ENCODE measurements at regions not wholly inside any gene's neighbourhood (a gene's known extent, or its start where the extent isn't known, plus 50 kb on each side); places are given as distances from the start of the nearest gene placed in this dataset.

DNA sequence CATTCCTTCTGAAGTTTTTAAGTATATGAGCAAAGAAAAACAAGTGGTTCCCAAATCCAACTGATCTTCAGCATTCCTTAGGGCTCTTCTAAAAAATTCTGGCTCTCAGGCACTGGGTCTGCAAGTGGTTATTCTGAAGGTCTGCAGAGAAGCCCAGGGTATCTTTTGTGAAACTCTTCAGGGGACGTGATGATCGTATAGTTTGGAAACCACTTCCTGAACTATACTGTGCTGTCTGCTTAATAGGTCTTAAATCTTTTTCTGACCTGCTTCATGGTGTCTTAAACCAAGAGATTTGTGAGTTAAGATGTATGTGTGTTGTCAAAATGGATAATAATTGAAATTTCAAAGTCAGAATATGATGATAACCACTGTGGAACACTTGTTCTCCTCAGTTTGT is 115.5 kb downstream of the LHX9 start:
- WGBS (ENCODE audit: insufficient coverage, low lambda C conversion rate): no CpG with 5 or more reads among the region's 2 CpGs
- Histone ChIP-seq H3K9me3 (ENCODE audit: control insufficient read depth, low read depth, low read length) (no peaks in the 10 kb centered on the region), H3K4me3 (ENCODE audit: low read length) (no peak overlapping the region), H3K36me3 (ENCODE audit: control insufficient read depth, insufficient read depth, low read length) (no peaks in the 10 kb centered on the region), H3K27me3 (ENCODE audit: control insufficient read depth, insufficient read depth, low read length) (no peaks in the 10 kb centered on the region), H3K27ac (ENCODE audit: low read length) (no peak overlapping the region), H3K4me1 (ENCODE audit: control insufficient read depth, insufficient read depth, low read length) (no peaks in the 10 kb centered on the region)
- no peak for DNase-seq

GRCh38 chr1:198040880-198041279 is 115.9 kb upstream of the NEK7 start:
- no peaks in the 10 kb centered on the region for H3K9me3 ChIP-seq (ENCODE audit: control insufficient read depth, low read depth, low read length)
- H3K27me3 ChIP-seq (ENCODE audit: control insufficient read depth, insufficient read depth, low read length): no peaks in the 10 kb centered on the region
- no peak overlapping the region for H3K4me3 ChIP-seq (ENCODE audit: low read length)
- H3K4me1 ChIP-seq (ENCODE audit: control insufficient read depth, insufficient read depth, low read length): no peaks in the 10 kb centered on the region
- H3K36me3 ChIP-seq (ENCODE audit: control insufficient read depth, insufficient read depth, low read length): no peaks in the 10 kb centered on the region
- no peak overlapping the region for H3K27ac ChIP-seq (ENCODE audit: low read length)
- WGBS (ENCODE audit: insufficient coverage, low lambda C conversion rate): no CpG with 5 or more reads among the region's 2 CpGs
- DNase-seq: no peak

DNA sequence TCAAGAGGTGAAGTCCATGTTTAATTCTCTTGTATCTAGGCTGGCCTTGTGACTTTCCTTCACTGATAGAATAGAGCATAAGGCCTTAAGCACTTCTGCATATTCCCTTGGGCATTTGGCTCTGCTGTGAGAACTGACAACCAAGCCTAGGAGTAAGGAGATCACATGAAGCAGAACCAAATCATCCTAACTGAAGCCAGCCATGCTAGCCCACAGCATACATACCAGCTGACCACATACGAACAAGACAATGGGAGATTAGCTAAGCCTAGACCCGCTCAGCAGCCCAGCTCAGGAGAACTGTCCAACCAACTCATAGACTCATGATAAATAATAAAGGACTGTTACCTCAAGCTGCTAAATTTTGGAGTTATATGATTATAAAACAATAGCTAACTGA is 114.6 kb upstream of the NEK7 start:
- Histone ChIP-seq H3K4me1 (ENCODE audit: control insufficient read depth, insufficient read depth, low read length) (no peaks in the 10 kb centered on the region), H3K27ac (ENCODE audit: low read length) (no peak overlapping the region), H3K4me3 (ENCODE audit: low read length) (no peak overlapping the region), H3K9me3 (ENCODE audit: control insufficient read depth, low read depth, low read length) (no peaks in the 10 kb centered on the region), H3K36me3 (ENCODE audit: control insufficient read depth, insufficient read depth, low read length) (no peaks in the 10 kb centered on the region), H3K27me3 (ENCODE audit: control insufficient read depth, insufficient read depth, low read length) (no peaks in the 10 kb centered on the region)
- WGBS (ENCODE audit: insufficient coverage, low lambda C conversion rate): no CpG with 5 or more reads among the region's 2 CpGs
- no peak for DNase-seq

GRCh38 chr1:198047913-198048312 is 108.9 kb upstream of the NEK7 start:
- Histone ChIP-seq H3K9me3 (ENCODE audit: control insufficient read depth, low read depth, low read length) (no peaks in the 10 kb centered on the region), H3K36me3 (ENCODE audit: control insufficient read depth, insufficient read depth, low read length) (no peaks in the 10 kb centered on the region), H3K4me1 (ENCODE audit: control insufficient read depth, insufficient read depth, low read length) (no peaks in the 10 kb centered on the region), H3K4me3 (ENCODE audit: low read length) (no peak overlapping the region), H3K27ac (ENCODE audit: low read length) (no peak overlapping the region), H3K27me3 (ENCODE audit: control insufficient read depth, insufficient read depth, low read length) (no peaks in the 10 kb centered on the region)
- no peak for DNase-seq

DNA sequence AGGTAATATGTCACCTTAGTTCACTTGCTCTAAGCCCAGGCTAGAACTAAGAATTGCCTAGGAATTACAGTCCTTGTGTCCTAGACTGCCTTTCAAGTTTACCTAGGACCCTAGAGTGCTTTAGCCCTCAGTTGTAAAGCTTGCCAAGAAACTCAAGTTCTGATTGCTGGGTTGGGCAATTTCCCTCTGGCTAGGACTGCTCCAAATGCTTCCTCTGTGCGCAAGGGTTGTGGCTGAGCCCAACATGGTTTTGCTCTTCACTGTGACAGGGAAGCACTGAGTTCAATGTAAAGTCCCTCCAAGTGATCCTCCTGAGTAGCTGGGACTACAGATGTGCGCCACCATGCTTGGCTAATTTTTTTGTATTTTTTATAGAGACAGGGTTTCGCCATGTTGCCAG is 102.3 kb upstream of the NEK7 start:
- Histone ChIP-seq H3K4me1 (ENCODE audit: control insufficient read depth, insufficient read depth, low read length) (no peaks in the 10 kb centered on the region), H3K4me3 (ENCODE audit: low read length) (no peak overlapping the region), H3K36me3 (ENCODE audit: control insufficient read depth, insufficient read depth, low read length) (no peaks in the 10 kb centered on the region), H3K27ac (ENCODE audit: low read length) (no peak overlapping the region), H3K27me3 (ENCODE audit: control insufficient read depth, insufficient read depth, low read length) (no peaks in the 10 kb centered on the region), H3K9me3 (ENCODE audit: control insufficient read depth, low read depth, low read length) (no peaks in the 10 kb centered on the region)
- DNase-seq: no peak
- WGBS (ENCODE audit: insufficient coverage, low lambda C conversion rate): no CpG with 5 or more reads among the region's 3 CpGs

- DNase-seq: no peak
- Histone ChIP-seq H3K36me3 (ENCODE audit: control insufficient read depth, insufficient read depth, low read length) (no peaks in the 10 kb centered on the region), H3K27me3 (ENCODE audit: control insufficient read depth, insufficient read depth, low read length) (no peaks in the 10 kb centered on the region), H3K9me3 (ENCODE audit: control insufficient read depth, low read depth, low read length) (peaks cover 2% of the 10 kb centered on the region), H3K27ac (ENCODE audit: low read length) (no peak overlapping the region), H3K4me3 (ENCODE audit: low read length) (no peak overlapping the region), H3K4me1 (ENCODE audit: control insufficient read depth, insufficient read depth, low read length) (no peaks in the 10 kb centered on the region)
- WGBS (ENCODE audit: insufficient coverage, low lambda C conversion rate): no CpG with 5 or more reads among the region's 2 CpGs
Observed at GRCh38 chr1:198056255-198056654, 100.5 kb upstream of the NEK7 start.

DNA sequence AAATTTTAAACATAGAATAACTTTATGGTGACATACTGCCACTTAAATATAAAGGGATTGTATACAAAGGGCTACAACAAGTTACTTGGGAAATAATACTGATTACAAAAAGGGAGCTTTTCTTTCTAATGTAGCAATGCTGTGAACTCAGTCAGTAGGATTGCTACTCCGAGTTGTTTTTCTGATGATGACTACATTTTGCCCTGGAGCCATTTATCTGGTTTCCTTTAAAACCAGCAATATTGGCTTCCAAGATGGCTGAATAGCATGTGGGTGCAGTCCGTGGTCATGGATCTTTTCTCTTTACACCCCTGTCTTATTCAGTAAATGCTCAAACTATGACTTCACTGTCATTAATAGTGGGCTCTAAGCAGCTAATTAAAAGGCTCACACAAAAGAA is 92.6 kb upstream of the NEK7 start:
- peaks cover 2% of the 10 kb centered on the region for H3K9me3 ChIP-seq (ENCODE audit: control insufficient read depth, low read depth, low read length)
- no CpG with 5 or more reads among the region's 2 CpGs for WGBS (ENCODE audit: insufficient coverage, low lambda C conversion rate)
- H3K36me3 ChIP-seq (ENCODE audit: control insufficient read depth, insufficient read depth, low read length): no peaks in the 10 kb centered on the region
- H3K27ac ChIP-seq (ENCODE audit: low read length): no peak overlapping the region
- no peak for DNase-seq
- no peak overlapping the region for H3K4me3 ChIP-seq (ENCODE audit: low read length)
- no peaks in the 10 kb centered on the region for H3K27me3 ChIP-seq (ENCODE audit: control insufficient read depth, insufficient read depth, low read length)
- H3K4me1 ChIP-seq (ENCODE audit: control insufficient read depth, insufficient read depth, low read length): no peaks in the 10 kb centered on the region

DNA sequence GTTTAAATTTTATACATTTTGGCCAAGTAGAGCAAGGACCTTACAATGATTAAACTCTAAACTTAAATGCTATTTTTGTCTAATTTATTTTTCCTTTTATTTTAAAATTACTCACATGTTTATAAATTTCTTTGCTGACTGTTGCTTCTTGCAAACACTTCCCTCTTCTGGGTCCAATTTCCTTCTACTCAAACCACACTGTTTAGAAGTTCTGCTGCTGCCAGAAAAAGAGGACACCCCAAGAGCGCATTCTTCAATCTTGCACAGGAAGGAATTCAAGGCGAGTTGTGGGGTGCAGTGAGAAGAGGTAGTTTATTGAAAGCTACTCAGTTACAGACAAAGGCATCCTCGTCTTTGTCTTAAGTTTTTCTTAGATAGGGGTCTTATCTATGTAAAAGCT is 88.5 kb upstream of the NEK7 start:
- Histone ChIP-seq H3K27me3 (ENCODE audit: control insufficient read depth, insufficient read depth, low read length) (no peaks in the 10 kb centered on the region), H3K36me3 (ENCODE audit: control insufficient read depth, insufficient read depth, low read length) (no peaks in the 10 kb centered on the region), H3K4me1 (ENCODE audit: control insufficient read depth, insufficient read depth, low read length) (no peaks in the 10 kb centered on the region), H3K27ac (ENCODE audit: low read length) (no peak overlapping the region), H3K4me3 (ENCODE audit: low read length) (no peak overlapping the region), H3K9me3 (ENCODE audit: control insufficient read depth, low read depth, low read length) (no peaks in the 10 kb centered on the region)
- DNase-seq: no peak
- no CpG with 5 or more reads among the region's 3 CpGs for WGBS (ENCODE audit: insufficient coverage, low lambda C conversion rate)

DNA sequence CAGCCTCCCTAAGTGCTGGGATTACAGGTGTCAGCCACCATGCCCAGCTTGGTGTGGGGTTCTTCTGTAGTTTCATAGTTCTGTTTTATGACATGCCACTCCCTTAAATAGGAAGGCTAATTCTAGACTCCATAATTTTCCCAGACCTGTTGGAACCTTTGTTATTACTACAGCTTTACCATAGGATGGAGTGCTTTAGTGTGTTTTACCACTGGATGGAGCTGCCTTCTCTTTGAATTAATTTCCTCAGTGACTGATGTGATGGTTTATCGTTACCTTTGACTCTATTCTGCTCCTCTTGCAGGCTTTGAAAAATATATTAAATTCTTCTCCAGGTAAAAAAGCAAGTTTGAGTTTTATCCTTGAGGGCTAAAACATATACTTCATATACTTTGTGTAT is 84.6 kb upstream of the NEK7 start:
- Histone ChIP-seq H3K9me3 (ENCODE audit: control insufficient read depth, low read depth, low read length) (no peaks in the 10 kb centered on the region), H3K27ac (ENCODE audit: low read length) (no peak overlapping the region), H3K4me3 (ENCODE audit: low read length) (no peak overlapping the region), H3K27me3 (ENCODE audit: control insufficient read depth, insufficient read depth, low read length) (no peaks in the 10 kb centered on the region), H3K4me1 (ENCODE audit: control insufficient read depth, insufficient read depth, low read length) (no peaks in the 10 kb centered on the region), H3K36me3 (ENCODE audit: control insufficient read depth, insufficient read depth, low read length) (no peaks in the 10 kb centered on the region)
- DNase-seq: no peak
- no CpG with 5 or more reads among the region's 1 CpG for WGBS (ENCODE audit: insufficient coverage, low lambda C conversion rate)

DNA sequence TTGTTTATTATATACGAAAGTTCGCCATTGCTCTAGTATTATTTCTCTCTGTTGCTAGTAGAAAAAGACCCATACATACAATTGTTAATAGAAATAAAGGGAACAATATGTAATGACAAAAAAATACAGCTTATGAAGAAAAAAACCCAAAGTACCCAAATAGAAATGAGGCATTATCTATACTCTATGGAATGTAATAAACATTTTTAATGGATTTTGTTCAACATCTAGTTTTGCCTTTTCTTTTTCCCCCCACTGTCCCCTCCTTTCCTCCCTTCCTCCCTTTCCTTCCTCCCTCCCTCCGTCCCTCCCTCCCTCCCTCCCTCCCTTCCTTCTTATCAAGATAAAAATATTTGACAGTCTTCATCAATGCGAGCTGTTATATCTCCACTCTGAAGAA is 81.5 kb upstream of the NEK7 start:
- Histone ChIP-seq H3K4me1 (ENCODE audit: control insufficient read depth, insufficient read depth, low read length) (no peaks in the 10 kb centered on the region), H3K9me3 (ENCODE audit: control insufficient read depth, low read depth, low read length) (no peaks in the 10 kb centered on the region), H3K27ac (ENCODE audit: low read length) (no peak overlapping the region), H3K4me3 (ENCODE audit: low read length) (no peak overlapping the region), H3K36me3 (ENCODE audit: control insufficient read depth, insufficient read depth, low read length) (no peaks in the 10 kb centered on the region), H3K27me3 (ENCODE audit: control insufficient read depth, insufficient read depth, low read length) (no peaks in the 10 kb centered on the region)
- DNase-seq: no peak
- 94% methylated on average over 2 of the region's 4 CpGs for WGBS (ENCODE audit: insufficient coverage, low lambda C conversion rate)

- no peaks in the 10 kb centered on the region for H3K9me3 ChIP-seq (ENCODE audit: control insufficient read depth, low read depth, low read length)
- DNase-seq: peak in 1 of 2 donors; percentile 52
- no peaks in the 10 kb centered on the region for H3K4me1 ChIP-seq (ENCODE audit: control insufficient read depth, insufficient read depth, low read length)
- H3K27ac ChIP-seq (ENCODE audit: low read length): no peak overlapping the region
- H3K36me3 ChIP-seq (ENCODE audit: control insufficient read depth, insufficient read depth, low read length): no peaks in the 10 kb centered on the region
- no CpG with 5 or more reads among the region's 1 CpG for WGBS (ENCODE audit: insufficient coverage, low lambda C conversion rate)
- no peaks in the 10 kb centered on the region for H3K27me3 ChIP-seq (ENCODE audit: control insufficient read depth, insufficient read depth, low read length)
- no peak overlapping the region for H3K4me3 ChIP-seq (ENCODE audit: low read length)
Observed at GRCh38 chr1:198079432-198079951, 77.3 kb upstream of the NEK7 start.

All from large intestine (tissue), 3 donors.